Endothelial cell (in vitro differentiated cells): ENCODE measurements at regions not wholly inside any gene's neighbourhood (a gene's known extent, or its start where the extent isn't known, plus 50 kb on each side); places are given as distances from the start of the nearest gene placed in this dataset.
A peak's percentile ranks its signal among the peaks of the same experiment; 100 is the strongest.

Source experiments
- DNase-seq: peaks from one replicate; pipeline ENCODE4 v3.0.0; 2021; ENCODE audit warnings: low spot score
- H3K27ac Mint-ChIP-seq: one replicate; pipeline ENCODE4 v1.8.0; 2021; ENCODE audit warnings: mixed read lengths, inconsistent platforms; ENCODE audit not compliant: unreplicated experiment
- H3K27me3 Mint-ChIP-seq: one replicate; pipeline ENCODE4 v1.8.0; 2021; ENCODE audit warnings: mild to moderate bottlenecking, moderate library complexity, mixed read lengths, inconsistent platforms; ENCODE audit not compliant: unreplicated experiment
- H3K36me3 Mint-ChIP-seq: one replicate; pipeline ENCODE4 v1.8.0; 2021; ENCODE audit warnings: mild to moderate bottlenecking, low read depth, mixed read lengths, inconsistent platforms; ENCODE audit not compliant: unreplicated experiment
- H3K4me1 Mint-ChIP-seq: one replicate; pipeline ENCODE4 v1.8.0; 2021; ENCODE audit warnings: mild to moderate bottlenecking, mixed read lengths, inconsistent platforms; ENCODE audit not compliant: unreplicated experiment
- H3K4me3 Mint-ChIP-seq: one replicate; pipeline ENCODE4 v1.8.0; 2021; ENCODE audit warnings: mild to moderate bottlenecking, mixed read lengths, inconsistent platforms; ENCODE audit not compliant: unreplicated experiment
- H3K9me3 Mint-ChIP-seq: one replicate; pipeline ENCODE4 v1.8.0; 2021; ENCODE audit warnings: mixed read lengths, inconsistent platforms; ENCODE audit not compliant: unreplicated experiment
- TF ChIP-seq, protein P1 (sequence below): fragments of 200-600 bp; sonication (generic); IDR thresholded peaks from one replicate; pipeline ENCODE4 v1.5.0; 2021; ENCODE audit warnings: antibody characterized with exemption; ENCODE audit not compliant: unreplicated experiment

- TF ChIP-seq, protein P1, sequence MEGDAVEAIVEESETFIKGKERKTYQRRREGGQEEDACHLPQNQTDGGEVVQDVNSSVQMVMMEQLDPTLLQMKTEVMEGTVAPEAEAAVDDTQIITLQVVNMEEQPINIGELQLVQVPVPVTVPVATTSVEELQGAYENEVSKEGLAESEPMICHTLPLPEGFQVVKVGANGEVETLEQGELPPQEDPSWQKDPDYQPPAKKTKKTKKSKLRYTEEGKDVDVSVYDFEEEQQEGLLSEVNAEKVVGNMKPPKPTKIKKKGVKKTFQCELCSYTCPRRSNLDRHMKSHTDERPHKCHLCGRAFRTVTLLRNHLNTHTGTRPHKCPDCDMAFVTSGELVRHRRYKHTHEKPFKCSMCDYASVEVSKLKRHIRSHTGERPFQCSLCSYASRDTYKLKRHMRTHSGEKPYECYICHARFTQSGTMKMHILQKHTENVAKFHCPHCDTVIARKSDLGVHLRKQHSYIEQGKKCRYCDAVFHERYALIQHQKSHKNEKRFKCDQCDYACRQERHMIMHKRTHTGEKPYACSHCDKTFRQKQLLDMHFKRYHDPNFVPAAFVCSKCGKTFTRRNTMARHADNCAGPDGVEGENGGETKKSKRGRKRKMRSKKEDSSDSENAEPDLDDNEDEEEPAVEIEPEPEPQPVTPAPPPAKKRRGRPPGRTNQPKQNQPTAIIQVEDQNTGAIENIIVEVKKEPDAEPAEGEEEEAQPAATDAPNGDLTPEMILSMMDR = no peak
- Mint-ChIP-seq H3K27me3 (no peaks in the 10 kb centered on the region), H3K27ac (no peak overlapping the region), H3K36me3 (peaks cover 4% of the 10 kb centered on the region), H3K4me1 (peaks cover 7% of the 10 kb centered on the region), H3K4me3 (no peak overlapping the region), H3K9me3 (no peaks in the 10 kb centered on the region)
- no peak for DNase-seq
These were observed 337.4 kb upstream of the RGS6 start for GRCh38 chr14:71594821-71595220.

DNA sequence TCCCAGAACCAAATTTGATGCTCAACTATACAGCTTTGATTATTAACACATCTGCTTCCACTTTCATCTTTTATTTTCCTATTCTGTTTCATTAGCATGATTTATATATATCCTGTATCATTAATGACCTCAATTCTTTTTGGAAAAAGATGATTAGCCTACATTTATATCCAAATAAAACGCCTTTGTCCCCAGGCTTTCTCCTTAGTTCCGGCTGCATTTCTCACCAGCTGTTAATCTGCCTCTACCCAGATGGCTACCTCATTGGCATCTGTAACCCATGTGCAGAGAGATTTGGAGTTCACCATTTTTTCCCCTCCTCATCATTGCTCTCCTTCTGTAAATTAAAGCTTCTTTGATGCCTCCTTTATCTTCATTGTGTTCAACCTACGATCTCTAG is 336.8 kb upstream of the RGS6 start:
- no peak overlapping the region for H3K4me3 Mint-ChIP-seq
- TF ChIP-seq, protein P1 = no peak
- peaks cover 10% of the 10 kb centered on the region for H3K36me3 Mint-ChIP-seq
- no peaks in the 10 kb centered on the region for H3K27me3 Mint-ChIP-seq
- H3K27ac Mint-ChIP-seq = no peak overlapping the region
- H3K4me1 Mint-ChIP-seq = peaks cover 7% of the 10 kb centered on the region
- no peak for DNase-seq
- H3K9me3 Mint-ChIP-seq = peaks cover 2% of the 10 kb centered on the region

GRCh38 chr14:71597287-71597920 is 334.8 kb upstream of the RGS6 start:
- H3K4me1 Mint-ChIP-seq = peaks cover 7% of the 10 kb centered on the region
- peak overlapping the region; percentile 80 for H3K27ac Mint-ChIP-seq
- H3K27me3 Mint-ChIP-seq = no peaks in the 10 kb centered on the region
- H3K4me3 Mint-ChIP-seq = no peak overlapping the region
- no peak for DNase-seq
- peaks cover 5% of the 10 kb centered on the region for H3K9me3 Mint-ChIP-seq
- TF ChIP-seq, protein P1 = no peak
- H3K36me3 Mint-ChIP-seq = peaks cover 13% of the 10 kb centered on the region

GRCh38 chr14:71597955-71598660 is 334.1 kb upstream of the RGS6 start:
- peaks cover 5% of the 10 kb centered on the region for H3K9me3 Mint-ChIP-seq

More at GRCh38 chr14:71597955-71598660, 334.1 kb upstream of the RGS6 start:
- no peak overlapping the region for H3K4me3 Mint-ChIP-seq
- H3K36me3 Mint-ChIP-seq = peaks cover 13% of the 10 kb centered on the region
- TF ChIP-seq, protein P1 = no peak
- no peaks in the 10 kb centered on the region for H3K27me3 Mint-ChIP-seq
- peak overlapping the region; percentile 80 for H3K27ac Mint-ChIP-seq
- DNase-seq = no peak
- H3K4me1 Mint-ChIP-seq = peaks cover 7% of the 10 kb centered on the region
